ENCODE measurements at regions not wholly inside any gene's neighbourhood (a gene's known extent, or its start where the extent isn't known, plus 50 kb on each side); places are given as distances from the start of the nearest gene placed in this dataset.

GRCh38 chr5:154566146-154566680 is 88.2 kb upstream of the HAND1 start:
- WGBS, 2 experiments (ENCODE audit: extremely low coverage in 1 of 2, insufficient coverage in 1 of 2, insufficient read length in 1 of 2, insufficient replicate concordance in 2 of 2, low coverage in 1 of 2, low lambda C conversion rate in 2 of 2, missing lambda C conversion rate in 1 of 2), result 85% methylated on average over 5 of the region's 5 CpGs; no CpG with 5 or more reads in 1 of the 2 experiments

More at GRCh38 chr5:154566146-154566680, 88.2 kb upstream of the HAND1 start:
- H2BK120ac ChIP-seq (replicated peaks; ENCODE audit: low read depth, low read length), result no peak overlapping the region
- no peaks in the 10 kb centered on the region for H3K36me3 ChIP-seq (ENCODE audit: control insufficient read depth in 2 of 4, insufficient read depth in 4 of 4, low read length in 3 of 4)
- peak overlapping the region; percentile 46 for H4K8ac ChIP-seq (ENCODE audit: extremely low read depth, insufficient read depth, low read length)
- no peak overlapping the region for H3K4me2 ChIP-seq (ENCODE audit: insufficient read depth in 1 of 2, low read depth in 2 of 2, low read length in 2 of 2)
- no peaks in the 10 kb centered on the region for H3K79me2 ChIP-seq (ENCODE audit: control insufficient read depth in 1 of 2, insufficient read depth in 2 of 2, low read length in 2 of 2)
- no peak overlapping the region for H2BK20ac ChIP-seq (ENCODE audit: low read length)
- H4K91ac ChIP-seq (replicated peaks; ENCODE audit: insufficient read length, low read length), result no peak overlapping the region
- no peak overlapping the region for H3K18ac ChIP-seq (ENCODE audit: extremely low read depth, low read length)
- no peaks in the 10 kb centered on the region for H3K79me1 ChIP-seq (ENCODE audit: low read depth, low read length)
- TF ChIP-seq BCL11A (IDR thresholded peaks at IDR 0.05; ENCODE audit: low read depth in 2 of 2, low read length in 2 of 2), result no peak
- no peak for TF ChIP-seq BRCA1 (IDR thresholded peaks at IDR 0.05; ENCODE audit: low read depth, low read length)
- TF ChIP-seq YY1 (IDR thresholded peaks at IDR 0.05; ENCODE audit: low read depth, low read length), result no peak
- H3K4me1 ChIP-seq (replicated peaks in 1 of 4; ENCODE audit: control insufficient read depth in 3 of 4, insufficient read depth in 4 of 4, low read length in 3 of 4), result no peaks in the 10 kb centered on the region; a peak in 1 of 7 replicates
- no peaks in the 10 kb centered on the region for H3K23me2 ChIP-seq (ENCODE audit: low read depth, low read length)
- no peak overlapping the region for H3K14ac ChIP-seq (ENCODE audit: insufficient read length)
- no peak overlapping the region for H3K56ac ChIP-seq (replicated peaks; ENCODE audit: insufficient read length, low read depth, low read length)
- ChIA-PET CTCF (ENCODE audit: partially characterized antibody) (interaction anchor here (0.9 to 2.0 kb wide), 6 partner anchors 9 to 74 kb away, joined by 3 to 8 read pairs (median 3); no protein-coding TSS in a partner anchor), POLR2A (ENCODE audit: partially characterized antibody) (no interaction called here)
- H3K27me3 ChIP-seq (replicated peaks in 1 of 4; ENCODE audit: control insufficient read depth in 3 of 4, extremely low read depth in 1 of 4, insufficient read depth in 3 of 4, low read length in 3 of 4), result no peaks in the 10 kb centered on the region
- DNase-seq (ENCODE audit: low read depth in 1 of 2, low spot score in 2 of 2) (no peak), FAIRE-seq (no peak)
- no peak overlapping the region for H2BK15ac ChIP-seq (ENCODE audit: low read length)
- H3K9ac ChIP-seq (replicated peaks in 1 of 4; ENCODE audit: extremely low read depth in 1 of 4, low read depth in 3 of 4, low read length in 3 of 4), result no peak overlapping the region
- H3K27ac ChIP-seq (ENCODE audit: low read depth, low read length), result no peak overlapping the region
- H3K4ac ChIP-seq (replicated peaks; ENCODE audit: insufficient read length, low read depth, low read length), result no peak overlapping the region
- H2AFZ ChIP-seq (ENCODE audit: low read length), result no peak overlapping the region
- no peak overlapping the region for H3K23ac ChIP-seq (ENCODE audit: insufficient read length)
- H3K9me3 ChIP-seq (ENCODE audit: insufficient read depth in 2 of 2, low read depth in 1 of 2, low read length in 1 of 2), result no peaks in the 10 kb centered on the region
- H2BK5ac ChIP-seq (ENCODE audit: low read depth, low read length), result no peak overlapping the region
- H4K20me1 ChIP-seq (replicated peaks in 1 of 2; ENCODE audit: control insufficient read depth in 1 of 2, insufficient read depth in 2 of 2, low read length in 2 of 2), result no peaks in the 10 kb centered on the region
- no peak overlapping the region for H4K5ac ChIP-seq (ENCODE audit: insufficient read length, low read depth, low read length)
- no peak overlapping the region for H3K4me3 ChIP-seq (ENCODE audit: extremely low read depth in 1 of 4, insufficient read depth in 2 of 4, low read depth in 3 of 4, low read length in 4 of 4)
- no peak overlapping the region for H2AK5ac ChIP-seq (ENCODE audit: low read depth, low read length)
- H2BK12ac ChIP-seq (ENCODE audit: low read depth, low read length), result no peak overlapping the region
